ENCODE measurements at regions not wholly inside any gene's neighbourhood (a gene's known extent, or its start where the extent isn't known, plus 50 kb on each side); places are given as distances from the start of the nearest gene placed in this dataset.
"Not testable (repeated sequence)": the region's sequence is repeated elsewhere in the genome, so short reads cannot be mapped to it uniquely, and the experiment has no call there.

DNA sequence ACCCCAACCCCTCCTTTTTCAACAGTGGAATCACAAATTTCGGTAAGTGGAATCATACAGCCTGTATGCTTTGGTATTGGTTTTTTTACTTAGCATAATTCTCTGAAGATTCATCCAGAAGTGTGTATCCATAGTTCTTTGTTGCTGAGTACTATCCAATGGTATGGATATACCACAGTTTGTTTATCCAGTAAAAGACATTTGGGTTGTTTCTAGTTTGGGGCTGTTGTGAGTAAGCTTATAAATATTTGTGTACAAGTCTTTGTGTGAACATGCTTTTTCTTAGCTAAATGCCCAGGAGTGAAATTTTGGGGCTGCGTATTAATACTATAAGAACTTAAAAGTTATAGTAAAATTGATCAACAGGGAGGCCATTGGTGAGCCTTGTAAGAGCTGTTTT lies 57.5 kb upstream of the GC start:
- DNase-seq (ENCODE audit: extremely low read depth in 1 of 11, low read depth in 9 of 11, low spot score in 4 of 11), result no peak

DNA sequence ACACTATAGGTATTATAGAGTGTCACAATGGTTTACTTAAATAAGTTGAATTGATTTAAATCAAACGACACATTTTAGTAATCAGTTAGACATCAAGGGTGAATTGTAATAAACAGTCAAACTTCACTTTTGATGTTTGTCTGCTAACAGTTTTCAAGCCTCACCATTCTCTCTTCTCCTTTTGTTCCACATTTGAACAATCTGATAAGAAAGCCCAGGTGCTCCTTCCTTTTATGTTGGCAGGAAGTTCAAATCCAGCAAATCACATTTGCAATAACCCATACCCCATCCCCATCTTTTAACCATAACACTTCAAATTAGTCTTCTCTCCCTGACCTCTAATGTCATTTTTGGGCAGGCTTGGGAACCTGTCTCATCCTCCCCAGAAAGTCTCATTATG lies 63.4 kb upstream of the GC start:
- no peak for DNase-seq (ENCODE audit: extremely low read depth in 1 of 11, low read depth in 9 of 11, low spot score in 4 of 11)

DNA sequence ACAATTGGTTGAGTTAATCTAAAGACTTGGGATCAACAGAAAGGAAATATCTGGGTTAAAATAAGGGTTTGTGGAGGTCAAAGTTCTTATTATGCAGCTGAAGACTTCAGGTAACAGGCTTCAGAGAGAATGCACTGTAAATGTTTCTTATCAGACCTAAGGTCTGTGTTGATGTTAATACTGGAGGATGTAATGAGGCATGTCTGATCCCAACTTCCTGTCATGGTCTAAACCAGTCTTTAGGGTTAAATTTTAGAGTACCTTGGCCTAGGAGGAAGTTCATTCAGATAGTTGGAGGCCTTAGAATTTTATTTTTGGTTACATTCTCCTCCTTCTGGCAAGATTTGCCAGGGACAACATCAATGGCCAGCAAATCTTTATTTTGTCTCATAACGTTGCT lies 72.1 kb upstream of the GC start:
- no peak for DNase-seq (ENCODE audit: extremely low read depth in 1 of 11, low read depth in 9 of 11, low spot score in 4 of 11)

DNA sequence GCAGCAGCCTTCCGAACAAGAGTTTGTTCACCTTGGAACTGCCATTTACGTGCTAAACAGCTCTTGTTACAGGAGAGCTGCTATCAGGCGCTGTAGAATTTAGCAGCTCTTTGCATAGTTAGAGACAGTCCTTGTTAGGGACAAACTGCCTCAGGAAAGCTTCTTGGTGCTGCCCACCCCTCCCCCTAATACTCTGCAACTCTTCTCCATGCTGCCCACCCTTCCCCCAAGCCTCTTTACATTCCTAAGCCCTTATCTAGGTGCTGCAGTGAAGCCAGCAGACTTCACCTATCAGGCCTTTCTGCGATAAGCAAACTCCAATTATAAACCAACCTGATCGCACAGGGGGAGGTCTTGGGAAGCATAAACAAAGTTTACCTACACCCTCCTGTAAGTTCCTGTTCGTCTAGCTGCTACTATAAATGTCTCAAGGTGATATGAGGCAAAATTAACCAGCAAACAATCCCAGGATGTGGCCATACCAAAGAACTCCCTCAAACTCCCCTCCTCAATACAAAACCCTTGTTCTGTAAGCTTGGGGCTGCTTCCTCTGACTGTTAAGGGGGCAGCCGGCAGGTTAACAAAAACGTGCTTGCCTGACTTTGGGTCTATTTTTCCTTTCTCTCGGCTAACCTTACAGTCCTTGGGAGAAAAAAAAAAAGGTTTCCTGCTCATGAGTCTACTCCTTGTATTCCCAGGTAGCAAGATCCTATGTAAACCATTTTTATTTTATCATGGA lies 74.0 kb upstream of the GC start:
- DNase-seq (ENCODE audit: extremely low read depth in 1 of 11, low read depth in 9 of 11, low spot score in 4 of 11), result no peak

DNA sequence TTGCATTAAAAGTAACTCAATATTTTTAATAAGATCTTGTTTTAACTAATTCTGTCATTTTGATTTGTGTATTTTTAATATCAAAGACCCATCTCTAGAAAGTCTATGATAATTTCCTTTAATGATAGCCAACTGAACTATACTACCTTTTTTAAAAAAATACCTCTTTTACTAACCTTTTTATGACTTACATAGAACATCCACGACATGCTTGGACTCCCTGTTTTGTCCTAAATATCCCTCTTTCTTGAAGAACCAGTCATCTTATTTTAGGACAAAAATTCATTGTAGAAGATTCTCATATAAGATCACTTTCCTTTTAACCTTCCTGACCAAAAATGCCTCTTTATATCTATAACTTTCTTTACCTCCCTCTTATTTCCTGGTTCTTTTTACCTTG lies 76.8 kb upstream of the GC start:
- no peak for DNase-seq (ENCODE audit: extremely low read depth in 1 of 11, low read depth in 9 of 11, low spot score in 4 of 11)

DNA sequence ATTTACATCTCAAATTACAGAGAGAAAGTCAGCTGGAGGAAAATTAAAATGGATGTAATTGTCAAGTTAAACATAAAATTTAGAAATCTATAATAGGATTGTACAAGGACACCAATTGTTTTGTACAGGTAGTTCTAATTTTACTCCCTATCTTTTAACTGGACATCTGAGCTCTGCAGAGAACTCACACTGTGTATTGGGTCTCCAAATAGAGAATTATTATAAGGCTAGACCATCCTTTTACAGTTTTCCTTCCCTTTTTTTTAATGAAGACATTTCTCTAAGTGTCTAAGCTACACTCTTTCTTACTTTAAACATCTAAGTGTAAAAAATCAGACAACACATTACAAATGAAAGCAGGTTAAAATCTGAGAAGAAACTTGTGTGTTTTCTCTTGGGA lies 78.4 kb upstream of the GC start:
- no peak for DNase-seq (ENCODE audit: extremely low read depth in 1 of 11, low read depth in 9 of 11, low spot score in 4 of 11)

DNA sequence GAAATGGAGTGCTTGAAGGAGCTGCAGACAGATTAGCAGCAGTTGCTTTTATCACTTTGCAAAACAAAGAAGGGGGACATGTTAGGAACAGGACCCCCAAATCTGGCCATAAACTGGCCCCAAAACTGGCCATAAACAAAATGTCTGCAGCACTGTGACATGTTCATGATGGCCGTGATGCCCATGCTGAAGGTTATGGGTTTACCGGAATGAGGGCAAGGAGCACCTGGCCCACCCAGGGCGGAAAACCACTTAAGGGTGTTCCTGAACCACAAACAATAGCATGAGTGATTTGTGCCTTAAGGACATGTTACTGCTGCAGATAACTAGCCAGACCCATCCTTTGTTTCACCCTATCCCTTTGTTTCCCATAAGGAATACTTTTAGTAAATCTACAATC lies 79.6 kb upstream of the GC start:
- DNase-seq (ENCODE audit: extremely low read depth in 1 of 11, low read depth in 9 of 11, low spot score in 4 of 11), result no peak

DNA sequence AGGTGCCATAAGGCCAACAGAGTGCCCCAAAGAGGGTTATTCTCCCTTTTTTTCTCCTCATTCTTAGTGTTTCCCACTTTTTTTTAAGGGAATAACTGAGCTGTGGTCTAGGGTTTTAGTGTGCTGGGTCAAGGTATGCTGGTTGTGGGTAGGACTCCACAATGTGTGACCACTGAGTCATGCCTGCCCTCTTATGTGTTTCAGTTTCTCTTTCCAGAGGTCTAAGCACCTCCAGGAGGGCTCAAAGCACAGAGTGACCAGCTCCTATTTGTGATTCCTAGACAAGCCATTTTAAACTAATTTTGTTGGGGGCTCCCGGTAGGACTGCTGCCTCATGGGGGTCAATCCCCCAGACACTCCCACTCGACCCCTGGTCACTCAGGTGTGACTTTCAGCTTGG lies 80.5 kb upstream of the GC start:
- DNase-seq (ENCODE audit: extremely low read depth in 1 of 11, low read depth in 9 of 11, low spot score in 4 of 11), result no peak

GRCh38 chr4:71866212-71866885 lies 82.5 kb upstream of the GC start:
- no peak for DNase-seq (ENCODE audit: extremely low read depth in 1 of 11, low read depth in 9 of 11, low spot score in 4 of 11)

DNA sequence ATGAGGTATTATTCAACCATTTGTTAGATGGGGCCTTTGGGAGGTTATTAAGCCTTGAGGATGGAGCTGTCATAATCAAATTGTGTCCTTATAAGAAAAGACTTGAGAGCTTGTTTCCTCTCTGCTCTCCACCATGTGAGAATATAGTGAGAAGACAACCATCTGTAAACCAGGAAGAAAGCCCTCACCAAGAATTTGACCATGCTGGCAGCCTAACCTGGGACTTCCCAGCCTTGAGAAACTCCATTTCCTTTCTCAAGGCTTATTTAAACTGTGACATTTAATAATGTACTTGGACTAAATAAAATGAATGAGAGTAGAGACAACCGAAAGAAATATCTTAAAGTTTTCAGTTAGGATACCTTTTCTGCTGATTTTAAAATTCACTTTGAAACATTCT lies 83.7 kb upstream of the GC start:
- no peak for DNase-seq (ENCODE audit: extremely low read depth in 1 of 11, low read depth in 9 of 11, low spot score in 4 of 11)

DNA sequence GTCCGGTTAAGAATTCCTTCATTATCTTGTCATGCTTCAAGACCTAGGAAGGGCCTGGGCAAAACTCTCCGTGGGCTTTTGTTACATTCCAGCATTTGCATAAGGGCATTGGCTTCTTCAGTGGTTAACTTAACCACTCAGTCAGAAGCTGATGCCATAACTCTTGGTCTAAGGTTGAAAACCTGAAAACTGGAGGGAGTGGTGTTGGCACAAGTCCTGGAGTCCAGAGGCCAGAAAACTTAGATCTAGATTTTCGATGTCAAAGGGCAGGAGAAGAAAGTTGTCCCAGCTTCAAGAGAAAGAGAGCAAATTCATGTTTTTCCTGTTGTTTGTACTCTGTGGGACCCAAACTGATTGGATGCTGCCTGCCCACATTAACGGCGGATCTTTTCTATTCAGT lies 86.6 kb upstream of the GC start:
- no peak for DNase-seq (ENCODE audit: extremely low read depth in 1 of 11, low read depth in 9 of 11, low spot score in 4 of 11)

DNA sequence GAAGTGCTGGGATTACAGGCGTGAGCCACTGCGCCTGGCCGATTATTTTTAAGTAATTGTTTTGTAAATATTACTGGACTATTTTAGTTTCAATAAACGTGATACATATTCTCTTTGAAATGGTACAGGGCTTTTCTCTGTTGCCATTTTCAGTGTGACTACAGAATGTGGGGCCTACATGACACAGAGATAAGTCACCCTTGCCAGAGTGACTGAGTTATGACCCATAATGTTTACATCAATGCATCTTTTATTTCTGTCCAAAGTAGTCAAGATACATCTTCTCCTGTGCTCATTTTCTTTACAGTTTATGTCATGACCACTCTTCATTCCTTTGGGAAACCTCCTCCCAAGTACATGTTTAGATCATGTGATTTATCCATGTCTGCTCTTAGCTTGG lies 88.3 kb upstream of the GC start:
- no peak for DNase-seq (ENCODE audit: extremely low read depth in 1 of 11, low read depth in 9 of 11, low spot score in 4 of 11)

DNA sequence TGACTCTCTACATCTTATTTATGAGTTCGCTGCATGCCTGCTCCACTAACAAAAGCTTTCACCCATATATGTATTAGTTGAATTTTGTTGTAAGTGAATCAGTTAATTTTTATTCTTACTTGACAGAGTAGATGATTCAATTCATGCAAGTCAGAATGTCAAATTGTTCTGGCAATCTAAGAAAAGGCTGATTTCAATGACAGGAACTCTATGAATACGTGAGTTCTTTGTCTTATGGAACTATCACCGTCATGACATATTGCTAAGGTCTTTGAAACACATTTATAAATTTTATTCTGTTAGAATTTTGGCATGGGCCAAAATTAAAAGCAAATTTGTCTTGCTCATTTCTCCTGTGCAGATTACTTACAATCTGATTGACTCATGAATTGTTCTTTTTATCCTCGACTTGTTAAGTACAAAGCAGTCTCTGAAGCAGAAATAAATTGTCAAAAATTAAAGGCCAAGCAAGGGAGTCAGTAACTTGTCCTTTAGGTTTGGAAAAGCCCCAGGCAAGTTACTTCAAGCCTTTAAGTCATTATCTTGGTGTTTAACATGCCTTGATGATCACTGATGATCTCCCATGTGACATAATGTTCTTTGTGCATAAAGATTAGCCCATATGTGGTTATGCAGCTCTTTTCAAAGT lies 89.0 kb upstream of the GC start:
- DNase-seq (ENCODE audit: extremely low read depth in 1 of 11, low read depth in 9 of 11, low spot score in 4 of 11), result no peak

- DNase-seq (ENCODE audit: extremely low read depth in 1 of 11, low read depth in 9 of 11, low spot score in 4 of 11), result peak in 7 of 11 donors; percentile 16 to 64 (median 29)
Observed at GRCh38 chr4:71878376-71878775, 94.5 kb upstream of the GC start.

GRCh38 chr4:71882113-71882841 lies 98.4 kb upstream of the GC start:
- DNase-seq (ENCODE audit: extremely low read depth in 1 of 11, low read depth in 9 of 11, low spot score in 4 of 11), result peak in 6 of 11 donors; percentile 8 to 37 (median 25)

DNA sequence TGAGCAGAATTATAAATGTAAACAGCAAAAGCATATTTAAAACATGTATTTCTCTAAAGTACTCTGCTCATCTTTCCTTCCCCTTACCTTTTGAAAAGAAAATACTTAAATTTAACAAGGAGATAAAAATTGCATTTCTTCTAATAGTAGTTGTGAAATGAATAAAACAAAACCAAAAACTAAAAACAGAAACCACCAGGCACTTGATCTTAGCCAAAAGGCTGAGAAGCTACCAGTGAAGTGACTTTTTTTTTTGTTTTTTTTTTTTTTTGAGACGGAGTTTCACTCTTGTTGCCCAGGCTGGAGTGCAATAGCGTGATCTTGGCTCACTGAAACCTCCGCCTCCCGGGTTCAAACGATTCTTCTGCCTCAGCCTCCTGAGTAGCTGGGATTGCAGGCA lies 116.5 kb upstream of the GC start:
- not testable (repeated sequence) for DNase-seq (ENCODE audit: extremely low read depth in 1 of 11, low read depth in 9 of 11, low spot score in 4 of 11)

DNA sequence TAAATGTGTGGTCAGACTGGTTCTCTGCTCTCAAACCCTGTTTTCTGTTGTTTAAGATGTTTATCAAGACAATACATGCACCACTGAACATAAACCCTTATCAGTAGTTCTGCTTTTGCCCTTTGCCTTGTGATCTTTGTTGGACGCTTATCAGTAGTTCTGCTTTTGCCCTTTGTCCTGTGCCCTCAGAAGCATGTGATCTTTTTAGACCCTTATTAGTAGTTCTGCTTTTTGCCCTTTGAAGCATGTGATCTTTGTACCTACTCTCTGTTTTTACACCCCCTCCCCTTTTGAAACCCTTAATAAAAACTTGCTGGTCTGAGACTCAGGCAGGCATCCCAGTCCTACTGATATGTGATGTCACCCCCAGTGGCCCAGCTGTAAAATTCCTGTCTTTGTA lies 121.7 kb upstream of the GC start:
- not testable (repeated sequence) for DNase-seq (ENCODE audit: extremely low read depth in 1 of 11, low read depth in 9 of 11, low spot score in 4 of 11)

GRCh38 chr4:71906096-71906495 lies 122.2 kb upstream of the GC start:
- no peak for DNase-seq (ENCODE audit: extremely low read depth in 1 of 11, low read depth in 9 of 11, low spot score in 4 of 11)

GRCh38 chr4:71907071-71907470 lies 123.2 kb upstream of the GC start:
- peak in 3 of 11 donors; percentile 2 to 15 (median 9) for DNase-seq (ENCODE audit: extremely low read depth in 1 of 11, low read depth in 9 of 11, low spot score in 4 of 11)

GRCh38 chr4:71907782-71908181 lies 123.9 kb upstream of the GC start:
- peak in 1 of 11 donors; percentile 5 for DNase-seq (ENCODE audit: extremely low read depth in 1 of 11, low read depth in 9 of 11, low spot score in 4 of 11)

Data from renal cortex interstitium (tissue), 11 donors.